NB4 (cell line): ENCODE measurements at regions not wholly inside any gene's neighbourhood (a gene's known extent, or its start where the extent isn't known, plus 50 kb on each side); places are given as distances from the start of the nearest gene placed in this dataset.

Source experiments
- DNase-seq: peaks from one replicate; pipeline ENCODE4 v3.0.0; 2010; ENCODE audit warnings: low read depth
- H3K4me3 ChIP-seq: one replicate; pipeline ENCODE4 v1.5.1; 2011; ENCODE audit warnings: mild to moderate bottlenecking, low read depth, low read length, moderate library complexity
- CTCF ChIP-seq: IDR thresholded peaks from one replicate; pipeline ENCODE4 v1.5.1; 2012; ENCODE audit warnings: low read depth, low read length
- MAX ChIP-seq: IDR thresholded peaks from 2 replicates; pipeline ENCODE4 v1.6.1; 2011; ENCODE audit warnings: low read depth, low read length
- MYC ChIP-seq: IDR thresholded peaks from 2 replicates; pipeline ENCODE4 v1.6.1; 2011; ENCODE audit warnings: low read depth, low read length
- POLR2A ChIP-seq: IDR thresholded peaks from 2 replicates; pipeline ENCODE4 v1.6.1; 2011; ENCODE audit warnings: mild to moderate bottlenecking; ENCODE audit not compliant: insufficient read length; ENCODE audit errors: extremely low read depth

- no peak for TF ChIP-seq MAX
- no peak for TF ChIP-seq CTCF
- no peak for TF ChIP-seq MYC
- no peak for TF ChIP-seq POLR2A
- no peak overlapping the region for H3K4me3 ChIP-seq
- DNase-seq = no peak
Observed at GRCh38 chr4:57448452-57448851, 338.3 kb upstream of the IGFBP7 start.

GRCh38 chr4:57446266-57446665 lies 336.1 kb upstream of the IGFBP7 start:
- no peak for TF ChIP-seq CTCF
- TF ChIP-seq MYC = no peak
- TF ChIP-seq MAX = no peak
- no peak for TF ChIP-seq POLR2A
- DNase-seq = no peak

GRCh38 chr4:57445686-57446085 lies 335.5 kb upstream of the IGFBP7 start:
- TF ChIP-seq CTCF (no peak), MAX (no peak), POLR2A (no peak), MYC (no peak)
- H3K4me3 ChIP-seq = no peak overlapping the region
- DNase-seq = no peak

More at GRCh38 chr4:57446266-57446665, 336.1 kb upstream of the IGFBP7 start:
- no peak overlapping the region for H3K4me3 ChIP-seq

- H3K4me3 ChIP-seq = no peak overlapping the region
- TF ChIP-seq POLR2A (no peak), MYC (no peak), CTCF (no peak), MAX (no peak)
- DNase-seq = no peak
Observed at GRCh38 chr4:57444671-57445070, 334.5 kb upstream of the IGFBP7 start.

- no peak overlapping the region for H3K4me3 ChIP-seq
- TF ChIP-seq POLR2A = no peak
- no peak for TF ChIP-seq MAX
- TF ChIP-seq MYC = no peak
- TF ChIP-seq CTCF = no peak
- no peak for DNase-seq
Observed at GRCh38 chr4:57443787-57444186, 333.6 kb upstream of the IGFBP7 start.

- TF ChIP-seq POLR2A = no peak
- no peak for TF ChIP-seq MYC
- TF ChIP-seq CTCF = no peak
- no peak for TF ChIP-seq MAX
- DNase-seq = no peak
Observed at GRCh38 chr4:57443308-57443707, 333.1 kb upstream of the IGFBP7 start.

More at GRCh38 chr4:57443308-57443707, 333.1 kb upstream of the IGFBP7 start:
- no peak overlapping the region for H3K4me3 ChIP-seq
